G401 (cell line): ENCODE measurements at regions not wholly inside any gene's neighbourhood (a gene's known extent, or its start where the extent isn't known, plus 50 kb on each side); places are given as distances from the start of the nearest gene placed in this dataset.
A peak's percentile ranks its signal among the peaks of the same experiment; 100 is the strongest.

Experiments
- DNase-seq: peaks from one replicate; pipeline ENCODE4 v3.0.0-alpha.2; 2015; ENCODE audit warnings: low spot score
- in situ Hi-C: cut with HindIII; loops from 2 replicates; pipeline ENCODE4 v1.10.0; 2016; ENCODE audit warnings: low sequenced_read_pairs, mixed read lengths

DNA sequence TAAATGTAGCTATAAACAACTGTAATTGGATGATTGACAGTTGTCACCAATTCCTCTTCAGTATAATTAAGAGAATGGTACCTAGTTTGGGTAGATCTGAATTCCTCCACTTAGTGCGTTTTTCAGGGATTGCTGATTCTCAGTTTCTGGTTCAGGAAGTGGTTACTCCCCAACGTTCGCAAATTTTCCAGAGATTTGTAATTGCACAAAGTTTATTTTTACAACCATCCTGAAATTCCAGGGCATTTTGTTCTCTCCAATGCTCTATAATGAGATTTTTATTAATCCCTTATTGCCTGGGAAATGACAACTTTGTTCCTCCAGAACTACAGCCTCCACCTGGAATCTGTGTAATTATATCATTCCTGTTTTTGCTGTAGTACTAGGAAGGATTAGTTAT, 710.6 kb upstream of the ZEB2 start:
- DNase-seq: no peak
- in situ Hi-C loops: no loop called here

DNA sequence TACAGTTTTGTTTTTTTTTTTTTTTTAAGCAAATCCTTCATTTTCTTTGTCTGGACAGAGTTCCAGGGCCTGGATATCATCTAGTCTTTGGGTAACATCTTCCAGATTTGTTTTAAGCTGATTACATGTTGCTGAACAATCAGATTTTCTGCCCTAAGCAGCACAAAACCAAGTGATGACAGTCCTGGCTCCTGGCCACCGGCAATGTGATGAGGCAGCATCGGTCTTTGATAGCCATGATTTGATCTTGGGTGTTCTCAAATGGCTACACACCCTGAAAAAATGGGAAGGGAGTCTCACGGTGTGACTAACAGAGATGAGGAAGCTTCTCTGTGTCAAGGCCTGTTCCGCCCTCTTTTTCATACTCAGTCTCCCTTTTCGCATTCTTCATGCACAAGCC, 708.6 kb upstream of the ZEB2 start:
- DNase-seq: no peak
- in situ Hi-C loops: no loop called here

DNA sequence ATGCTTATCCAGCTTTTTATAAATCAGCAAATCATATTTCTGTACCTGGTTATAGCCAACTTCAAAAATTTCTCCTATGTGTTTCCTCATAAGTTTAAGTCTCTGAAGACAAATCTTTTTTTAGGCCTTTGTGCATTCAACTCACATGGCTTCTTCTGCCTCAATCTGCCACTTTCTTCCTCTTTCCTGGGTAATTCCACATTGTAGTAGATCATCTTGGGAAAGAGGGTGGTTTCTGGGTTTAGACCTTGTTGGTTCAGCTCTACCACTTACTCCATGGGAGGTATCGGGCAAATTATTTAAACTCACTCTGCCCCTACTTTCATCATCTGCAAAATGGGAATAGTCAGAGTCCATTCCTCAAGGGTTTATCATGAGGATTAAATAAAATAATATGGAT, 707.0 kb upstream of the ZEB2 start:
- DNase-seq: no peak
- in situ Hi-C loops: no loop called here

DNA sequence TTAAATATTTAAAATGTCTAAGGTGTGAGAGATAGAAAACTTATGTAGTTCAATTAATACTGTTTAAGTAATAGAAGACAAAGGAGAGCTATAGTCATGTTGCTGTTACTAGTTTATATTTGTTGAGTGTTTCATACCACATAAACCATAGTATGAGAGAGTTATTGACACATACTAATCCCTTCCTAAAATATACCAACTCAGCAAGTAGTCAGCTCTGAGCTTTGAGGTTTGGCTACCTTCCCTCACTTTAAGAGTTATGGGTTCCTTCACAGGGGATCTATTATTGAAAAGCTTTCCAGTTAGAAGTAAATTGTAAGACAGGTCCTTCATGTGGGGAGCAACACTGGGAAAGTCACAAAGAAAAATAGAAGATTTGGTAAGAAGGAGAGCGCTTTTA, 701.6 kb upstream of the ZEB2 start:
- in situ Hi-C loops: no loop called here
- DNase-seq: no peak

DNA sequence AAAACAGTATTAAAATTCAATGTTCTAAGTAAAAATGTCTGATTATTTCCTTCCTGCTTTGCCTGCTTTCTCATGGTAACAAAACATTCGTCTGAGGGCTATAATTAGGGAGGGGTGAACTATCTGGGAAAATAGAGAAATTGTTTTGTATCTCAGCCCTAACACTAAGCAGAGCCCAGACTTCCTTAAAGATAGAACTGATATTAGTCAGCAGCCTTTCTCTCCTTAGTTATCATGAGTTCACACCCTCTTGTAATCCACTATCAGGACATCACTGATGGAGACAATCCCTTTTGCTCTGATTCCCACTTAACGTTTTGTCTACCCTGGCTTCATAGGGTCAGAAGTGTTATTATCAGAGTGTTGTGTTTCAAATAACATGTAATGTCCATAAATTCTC, 701.1 kb upstream of the ZEB2 start:
- DNase-seq: no peak
- in situ Hi-C loops: no loop called here

DNA sequence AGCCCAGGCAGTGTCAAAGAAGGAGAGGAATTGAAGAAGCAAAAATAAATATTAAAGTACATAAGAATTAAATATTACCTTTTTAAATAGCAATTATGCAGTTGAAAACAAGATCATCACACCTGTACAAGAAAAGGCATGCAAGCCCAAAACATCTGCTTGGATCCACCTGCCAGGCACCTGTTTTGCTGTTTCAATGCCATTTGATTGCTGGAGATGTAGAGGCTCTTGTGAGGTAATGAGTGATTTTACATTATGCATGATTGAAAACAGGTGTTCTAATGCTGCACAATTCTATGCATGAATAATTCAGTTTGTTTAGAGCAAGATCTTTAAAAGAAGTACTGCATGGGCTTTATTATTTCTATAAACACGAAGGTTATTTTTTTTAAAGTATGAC, 700.6 kb upstream of the ZEB2 start:
- DNase-seq: no peak
- in situ Hi-C loops: no loop called here

DNA sequence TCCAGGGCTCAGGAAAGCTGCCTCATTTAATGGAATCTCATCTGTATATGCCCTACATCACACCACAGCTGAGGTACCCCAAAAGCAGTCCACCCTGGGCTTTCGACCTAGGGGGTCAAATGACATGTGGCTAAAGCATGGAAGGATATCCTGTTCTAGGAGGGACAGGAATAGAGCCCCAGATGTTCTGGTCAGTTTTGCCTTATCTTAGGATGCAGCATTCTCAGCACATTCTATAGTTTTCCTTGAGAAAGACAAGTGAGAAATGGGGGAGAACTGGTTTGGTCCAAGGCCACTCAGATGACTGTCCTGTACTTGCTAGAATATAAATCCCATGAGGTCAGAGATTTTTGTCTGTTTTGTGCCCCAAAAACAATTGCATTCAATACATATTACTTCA, 688.0 kb upstream of the ZEB2 start:
- in situ Hi-C loops: no loop called here
- no peak for DNase-seq

DNA sequence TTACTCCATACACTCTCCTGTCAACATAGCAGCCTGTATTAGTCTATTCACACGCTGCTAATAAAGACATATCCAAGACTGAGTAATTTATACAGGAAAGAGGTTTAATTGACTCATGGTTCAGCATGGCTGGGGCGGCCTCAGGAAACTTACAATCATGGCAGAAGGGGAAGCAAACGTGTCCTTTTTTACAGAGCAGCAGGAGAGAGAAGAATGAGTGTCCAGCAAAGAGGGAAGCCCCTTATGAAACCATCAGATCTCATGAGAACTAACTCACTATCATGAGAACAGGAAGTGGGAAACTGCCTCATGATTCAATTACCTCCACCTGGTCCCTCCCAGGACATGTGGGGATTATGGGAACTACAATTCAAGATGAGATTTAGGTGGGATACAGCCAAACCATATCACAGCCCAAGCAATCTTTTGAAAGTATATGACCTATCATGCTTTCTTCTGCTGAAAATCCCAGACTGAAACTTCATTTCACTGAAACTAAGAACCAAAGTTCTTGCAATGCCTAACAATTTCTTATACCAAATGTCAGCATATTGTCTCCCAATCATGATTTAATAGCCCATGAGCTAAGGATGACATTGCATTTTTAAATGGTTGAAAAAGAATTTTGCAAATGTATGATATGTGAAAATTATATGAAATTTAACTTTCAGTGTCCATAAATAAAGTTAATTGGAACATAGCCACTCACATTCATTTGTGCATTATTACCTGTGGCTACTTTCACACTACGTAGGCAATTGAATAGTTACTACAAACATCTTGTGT, 686.8 kb upstream of the ZEB2 start:
- in situ Hi-C loops: no loop called here
- DNase-seq: no peak

DNA sequence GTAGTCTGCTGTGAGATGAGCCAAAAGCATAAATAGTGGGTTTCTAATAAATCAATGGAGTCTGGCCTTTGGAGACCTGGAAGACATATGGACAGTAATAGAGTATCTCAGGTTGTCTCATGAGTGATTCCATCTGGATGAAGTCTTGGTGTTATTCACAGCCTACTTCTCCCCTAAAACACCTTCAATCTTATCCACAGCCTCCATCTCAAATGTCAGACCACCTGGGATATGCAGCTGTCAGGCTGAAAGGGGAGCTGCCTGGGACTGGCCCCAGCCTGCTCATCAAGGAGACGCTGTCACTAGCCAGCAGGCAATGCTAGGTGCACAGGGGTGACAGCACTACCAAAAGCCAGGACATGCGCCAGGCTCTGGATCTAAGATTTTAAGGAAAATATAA, 684.0 kb upstream of the ZEB2 start:
- no peak for DNase-seq
- in situ Hi-C loops: no loop called here

DNA sequence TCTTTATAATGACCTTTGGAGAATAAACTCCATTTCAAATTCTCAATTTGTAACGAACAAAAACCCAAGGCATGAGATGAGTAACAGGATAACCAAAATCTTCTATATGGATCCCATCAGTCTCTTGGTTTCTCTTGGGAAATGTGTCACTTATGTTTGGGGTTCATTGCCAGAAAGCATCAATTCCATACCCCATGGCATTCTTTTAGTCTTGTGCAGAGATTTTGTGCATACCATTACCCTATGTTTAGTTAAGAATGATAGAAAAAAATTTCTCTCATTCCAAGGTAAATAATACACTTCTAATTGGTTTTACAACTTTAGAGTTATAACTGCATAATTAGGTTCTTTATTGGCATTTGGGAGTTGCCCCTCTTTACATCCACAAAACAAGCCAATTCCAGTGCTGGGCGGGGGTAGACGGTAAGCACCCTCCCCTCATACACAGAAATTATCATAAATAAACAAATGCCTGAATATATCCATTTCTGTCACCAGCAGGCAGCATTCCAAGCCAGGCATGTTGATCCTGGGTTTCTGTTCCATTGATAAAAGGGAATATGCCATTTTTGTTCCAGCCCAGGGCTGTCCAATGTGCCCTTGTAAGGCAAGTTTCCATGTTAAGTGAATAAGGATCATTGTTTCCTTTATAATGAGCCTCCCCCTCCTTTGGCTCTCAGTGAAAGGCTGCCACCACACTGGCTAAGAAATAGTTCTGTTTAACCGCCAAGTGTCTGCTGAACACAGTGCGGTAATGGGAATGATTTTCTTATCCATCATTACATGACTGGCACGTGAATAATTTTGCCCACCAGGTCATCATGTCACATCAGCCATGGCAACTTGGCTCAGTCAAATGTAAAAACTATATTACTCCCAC, 680.1 kb upstream of the ZEB2 start:
- in situ Hi-C loops: no loop called here
- DNase-seq: peak; percentile 13

DNA sequence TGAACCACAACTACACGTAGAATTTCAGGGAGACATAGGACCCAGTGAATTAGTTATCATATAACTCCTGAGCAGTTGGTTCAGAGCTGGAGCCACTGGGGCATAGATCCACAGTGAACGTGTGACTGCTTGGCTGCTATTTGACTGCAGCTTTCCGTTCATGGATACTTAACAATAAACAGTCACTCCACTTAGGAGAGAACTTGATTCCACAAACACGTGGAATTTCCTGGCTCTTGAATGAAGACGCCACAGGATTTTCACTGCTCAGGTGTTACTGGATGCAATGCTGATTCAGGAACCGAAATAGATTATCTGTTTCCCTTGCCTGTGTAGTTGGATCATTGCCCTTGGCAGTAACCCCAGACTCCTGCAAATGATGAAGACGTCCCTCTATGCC, 679.1 kb upstream of the ZEB2 start:
- in situ Hi-C loops: no loop called here

DNA sequence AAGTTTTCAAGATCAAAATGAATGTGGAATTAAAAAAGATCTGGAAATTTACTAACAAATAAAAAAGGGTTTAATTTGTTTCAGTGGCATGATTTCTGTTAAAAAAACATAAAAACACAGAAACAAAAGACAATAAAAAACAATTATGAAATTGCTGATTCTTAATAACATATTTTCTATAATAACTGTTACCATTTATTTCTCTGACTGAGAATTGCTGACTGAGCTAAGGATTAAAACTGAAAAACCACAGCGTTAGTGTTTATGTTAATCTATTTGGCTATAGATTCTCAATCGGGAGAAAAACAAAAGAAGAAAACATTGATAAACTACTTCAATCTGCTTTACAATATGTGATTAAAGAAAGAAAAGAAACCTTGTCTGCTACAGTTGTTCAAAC, 678.6 kb upstream of the ZEB2 start:
- DNase-seq: no peak
- in situ Hi-C loops: no loop called here

More for the DNA sequence above, 679.1 kb upstream of the ZEB2 start:
- peak; percentile 5 for DNase-seq

DNA sequence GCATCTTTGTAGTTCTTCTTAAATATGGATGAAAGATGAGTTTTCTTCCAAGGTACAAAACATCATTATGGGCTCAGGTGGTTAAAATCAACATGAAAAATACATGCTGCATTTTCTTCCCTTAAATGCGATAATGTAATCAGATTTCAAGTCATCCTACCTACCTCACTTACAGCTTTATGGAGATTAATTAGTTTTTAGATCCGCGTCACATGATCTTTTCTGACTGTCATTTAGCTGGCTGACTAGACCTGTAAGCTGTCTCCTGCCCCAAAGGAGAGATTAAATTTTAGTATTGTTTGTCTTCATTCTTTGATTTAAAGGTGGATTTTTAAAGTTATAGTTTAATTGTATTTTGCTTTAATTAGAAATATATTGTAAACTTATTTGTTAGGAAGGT, 678.0 kb upstream of the ZEB2 start:
- DNase-seq: no peak
- in situ Hi-C loops: no loop called here

DNA sequence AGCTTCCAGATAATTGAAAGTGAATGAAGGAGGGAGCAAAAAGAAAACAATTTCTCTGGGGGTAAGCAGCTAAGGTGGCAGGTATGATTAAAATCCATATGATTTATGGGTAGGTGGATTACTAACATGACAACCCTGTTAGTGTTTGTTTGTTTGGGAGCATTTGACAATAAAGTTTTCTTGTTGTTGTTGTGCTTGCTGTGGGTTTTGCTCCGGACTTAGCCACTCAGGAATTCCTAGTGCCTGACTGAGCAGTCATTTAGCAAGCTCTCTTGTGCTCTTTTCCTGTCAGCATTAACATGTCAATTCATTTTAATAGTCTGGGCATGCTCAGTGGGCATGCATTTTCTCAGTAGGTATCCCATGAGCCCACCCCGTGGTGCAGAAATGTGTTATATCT, 674.8 kb upstream of the ZEB2 start:
- no peak for DNase-seq
- in situ Hi-C loops: no loop called here

DNA sequence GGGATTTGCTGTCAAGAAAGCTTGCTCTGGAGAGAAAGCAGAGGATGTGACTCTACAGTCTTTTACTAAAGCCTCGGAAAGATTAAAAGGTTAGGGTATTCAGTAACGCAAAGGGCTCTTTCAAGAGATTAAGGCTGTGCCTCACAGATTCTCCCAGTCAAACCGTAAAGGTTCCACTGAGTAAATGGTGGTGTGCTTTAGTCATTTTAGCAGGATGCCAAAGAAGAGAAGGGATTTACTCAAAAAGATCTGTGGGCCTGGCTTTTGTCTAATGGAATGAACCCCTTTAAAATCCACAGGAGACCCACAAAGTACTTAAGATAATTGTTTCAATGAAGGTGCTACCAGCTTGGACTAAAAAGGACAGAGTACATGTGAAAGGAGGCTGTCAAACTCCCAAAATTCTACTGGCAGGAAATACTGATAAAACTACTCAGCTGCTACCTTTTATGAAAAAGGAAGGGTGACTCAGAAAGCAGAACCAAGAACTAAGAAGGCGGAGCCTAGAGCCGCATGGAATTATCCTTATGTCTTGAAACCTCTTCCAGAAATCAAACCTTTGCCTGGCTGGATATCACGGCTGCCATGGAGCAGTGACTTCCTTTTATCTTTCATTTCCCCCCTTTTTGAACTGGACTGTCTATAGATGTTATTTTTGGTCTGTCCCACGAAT, 670.2 kb upstream of the ZEB2 start:
- in situ Hi-C loops: no loop called here
- no peak for DNase-seq

DNA sequence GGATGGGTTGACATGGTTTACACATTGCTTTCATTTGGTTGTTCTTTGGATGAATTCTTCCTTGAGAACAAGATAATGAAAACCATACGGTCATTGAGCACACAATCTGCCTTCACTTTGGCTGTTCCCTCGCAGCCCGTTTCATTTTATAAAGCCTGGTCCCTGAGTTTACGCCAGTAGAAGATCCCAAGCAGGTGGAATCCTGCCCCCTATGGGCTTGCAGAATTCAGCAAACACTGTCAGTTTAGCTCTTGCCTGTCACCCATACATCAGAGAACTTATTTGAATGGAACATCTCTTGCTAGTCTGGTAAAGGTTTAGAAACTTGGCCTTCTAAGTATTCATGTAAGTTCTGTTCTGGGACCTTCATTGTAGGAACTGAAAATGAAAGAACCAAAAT, 666.4 kb upstream of the ZEB2 start:
- DNase-seq: no peak
- in situ Hi-C loops: no loop called here

DNA sequence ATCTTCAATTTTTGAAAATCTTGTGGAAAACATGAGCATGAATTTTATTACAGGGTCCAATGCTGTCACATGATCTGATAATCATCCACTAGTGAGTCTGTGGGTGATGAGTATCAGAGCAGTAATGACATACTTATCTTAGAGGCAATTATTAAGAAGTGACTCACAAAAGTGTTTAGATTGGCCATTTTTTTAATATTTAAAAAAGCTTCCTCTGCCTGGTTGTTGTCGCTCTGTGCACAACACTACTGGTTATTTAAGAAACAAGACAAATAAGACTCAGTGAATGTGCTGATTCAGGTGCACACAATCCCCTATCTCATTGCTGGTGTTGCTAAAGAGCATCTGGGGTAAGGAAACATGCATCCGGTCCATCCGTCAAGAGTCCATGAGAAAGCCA, 665.8 kb upstream of the ZEB2 start:
- DNase-seq: no peak

DNA sequence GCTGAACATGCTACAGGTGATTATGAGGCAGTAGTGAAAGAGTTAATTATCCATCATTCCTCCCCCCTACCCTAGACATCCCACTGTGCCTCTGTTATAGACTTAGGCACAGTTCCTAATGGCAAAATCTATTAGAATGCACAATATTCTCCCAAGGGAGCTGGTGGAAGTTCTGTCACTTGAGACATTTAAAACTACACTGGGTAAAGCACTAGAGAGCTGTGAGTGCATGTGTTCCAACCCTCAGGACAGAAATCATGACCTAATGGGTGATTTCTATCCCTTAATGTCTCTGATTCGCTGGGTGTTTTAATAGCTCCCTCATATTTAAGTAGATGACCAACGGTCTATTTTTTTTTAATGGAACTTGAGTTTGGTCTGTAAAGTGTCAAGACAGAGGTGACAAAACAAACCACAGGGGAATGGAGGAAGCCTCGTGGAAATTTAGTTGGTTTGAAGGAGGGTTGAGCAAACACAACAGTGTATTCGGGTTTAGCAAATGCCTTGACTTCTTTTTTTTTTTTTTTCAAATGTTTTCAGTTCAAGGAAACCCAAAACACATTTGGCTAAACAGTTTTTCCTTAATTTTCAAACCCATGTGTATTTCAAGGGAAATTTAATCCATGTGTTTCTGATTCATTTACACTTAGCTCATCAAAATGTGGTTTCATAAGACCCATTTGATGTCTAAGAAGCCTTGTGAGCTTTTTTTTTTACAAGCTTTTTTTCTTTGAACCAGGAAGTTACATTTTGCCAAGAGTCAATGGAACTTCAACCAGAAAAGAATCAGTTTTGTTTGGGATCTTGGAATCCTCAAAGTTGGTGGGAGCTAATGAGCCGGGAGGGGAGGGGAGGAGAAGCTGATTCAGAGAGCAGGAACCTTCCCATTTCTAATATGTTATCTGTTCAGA, 665.1 kb upstream of the ZEB2 start:
- no peak for DNase-seq
- in situ Hi-C loops: no loop called here

More for the DNA sequence above, 665.8 kb upstream of the ZEB2 start:
- in situ Hi-C loops: no loop called here

DNA sequence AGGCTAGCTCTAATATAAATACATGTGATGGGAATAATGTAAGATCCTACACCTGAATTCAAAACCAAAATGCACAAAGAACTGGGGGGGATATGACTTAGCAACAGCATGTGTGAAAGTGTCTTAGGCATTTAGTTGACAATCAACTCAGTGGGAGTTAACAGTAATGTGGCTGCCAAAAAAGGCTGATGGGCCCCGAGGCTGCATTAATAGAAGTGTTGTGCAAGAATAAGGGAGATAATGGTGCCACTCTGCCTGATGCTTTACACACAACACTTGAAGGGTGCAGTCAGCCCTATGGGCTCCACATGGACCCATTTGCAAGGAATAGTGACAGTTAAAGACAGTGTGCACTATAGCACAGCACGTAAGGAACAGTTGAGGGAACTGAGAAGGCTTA, 649.4 kb upstream of the ZEB2 start:
- in situ Hi-C loops: no loop called here

More for the DNA sequence above, 649.4 kb upstream of the ZEB2 start:
- no peak for DNase-seq
